Esophagus mucosa (tissue), 1 donor: ENCODE measurements at regions not wholly inside any gene's neighbourhood (a gene's known extent, or its start where the extent isn't known, plus 50 kb on each side); places are given as distances from the start of the nearest gene placed in this dataset.

Source experiments
- ATAC-seq: fragments of 200-7000 bp; cut with Tn5 transposase; one replicate; pipeline ENCODE4 v1.9.1; 2020
- donor health status: DM: yes; HTN: yes; CAD: no.

DNA sequence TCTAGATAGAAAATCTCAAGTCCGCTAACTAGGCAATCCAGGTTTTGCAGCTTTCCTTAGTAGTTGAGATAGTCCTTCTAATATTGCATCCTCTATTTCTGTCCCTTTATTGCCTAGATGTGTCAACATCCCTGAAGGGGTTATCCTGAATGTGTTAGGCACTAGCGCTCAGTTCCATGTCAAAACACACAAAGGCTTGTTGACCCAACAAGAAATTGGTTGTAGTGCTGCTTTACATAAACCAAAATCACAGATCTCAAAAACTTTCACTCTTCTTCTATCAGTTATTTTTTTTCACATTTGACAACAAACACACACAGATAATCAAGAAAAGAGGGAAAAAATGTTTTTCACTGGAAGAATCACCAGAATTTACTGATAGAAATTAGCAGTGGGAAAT lies 51.4 kb upstream of the SOX2 start:
- ATAC-seq = no peak

GRCh38 chr3:181637456-181637855 lies 74.3 kb upstream of the SOX2 start:
- no peak for ATAC-seq

GRCh38 chr3:181637056-181637455 lies 74.7 kb upstream of the SOX2 start:
- no peak for ATAC-seq

GRCh38 chr3:181635141-181635540 lies 76.6 kb upstream of the SOX2 start:
- no peak for ATAC-seq

- ATAC-seq = no peak
These were observed 78.2 kb upstream of the SOX2 start for GRCh38 chr3:181633556-181633955.

- ATAC-seq = no peak
These were observed 79.8 kb upstream of the SOX2 start for GRCh38 chr3:181631901-181632300.

- no peak for ATAC-seq
These were observed 80.9 kb upstream of the SOX2 start for GRCh38 chr3:181630853-181631252.

GRCh38 chr3:181629711-181630110 lies 82.0 kb upstream of the SOX2 start:
- no peak for ATAC-seq

GRCh38 chr3:181629029-181629428 lies 82.7 kb upstream of the SOX2 start:
- ATAC-seq = peak; percentile 97

DNA sequence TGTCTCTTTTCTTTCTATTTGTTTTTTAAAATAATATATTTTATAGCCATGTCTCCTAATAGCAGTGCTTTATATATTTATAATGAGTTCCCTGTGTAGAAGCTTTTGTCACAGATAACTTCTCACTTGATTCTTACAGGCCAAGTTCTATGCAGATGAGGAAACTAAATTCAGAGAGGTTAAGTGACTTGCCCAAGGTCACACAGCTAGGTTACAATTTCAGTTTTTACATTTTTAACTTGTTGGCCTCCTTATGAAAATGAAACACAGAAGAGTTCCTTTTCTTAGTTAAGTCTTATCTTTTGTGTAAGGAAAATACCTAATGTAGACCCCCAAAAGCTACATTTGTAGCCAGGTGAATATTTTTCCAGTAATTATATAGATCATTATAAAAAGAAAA lies 83.3 kb upstream of the SOX2 start:
- ATAC-seq = no peak

DNA sequence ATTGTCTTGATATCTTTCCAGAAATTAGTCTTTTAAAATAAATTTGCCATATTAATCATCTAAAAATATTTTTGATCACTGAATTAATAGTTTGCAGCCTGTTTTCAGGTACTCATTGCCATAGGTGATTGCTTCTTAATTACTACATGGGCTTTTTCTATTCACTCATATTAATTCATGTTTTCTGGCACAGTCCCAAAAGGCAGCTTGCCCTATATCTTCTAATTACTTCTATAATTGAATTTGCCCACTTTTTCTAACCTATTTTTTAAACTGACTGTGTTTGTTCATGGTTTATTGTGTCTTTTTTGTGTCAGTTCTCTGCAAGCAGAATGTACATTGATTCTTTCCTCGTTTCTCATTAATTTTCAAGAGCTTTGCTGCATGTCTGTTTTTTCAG lies 85.7 kb upstream of the SOX2 start:
- ATAC-seq = no peak

DNA sequence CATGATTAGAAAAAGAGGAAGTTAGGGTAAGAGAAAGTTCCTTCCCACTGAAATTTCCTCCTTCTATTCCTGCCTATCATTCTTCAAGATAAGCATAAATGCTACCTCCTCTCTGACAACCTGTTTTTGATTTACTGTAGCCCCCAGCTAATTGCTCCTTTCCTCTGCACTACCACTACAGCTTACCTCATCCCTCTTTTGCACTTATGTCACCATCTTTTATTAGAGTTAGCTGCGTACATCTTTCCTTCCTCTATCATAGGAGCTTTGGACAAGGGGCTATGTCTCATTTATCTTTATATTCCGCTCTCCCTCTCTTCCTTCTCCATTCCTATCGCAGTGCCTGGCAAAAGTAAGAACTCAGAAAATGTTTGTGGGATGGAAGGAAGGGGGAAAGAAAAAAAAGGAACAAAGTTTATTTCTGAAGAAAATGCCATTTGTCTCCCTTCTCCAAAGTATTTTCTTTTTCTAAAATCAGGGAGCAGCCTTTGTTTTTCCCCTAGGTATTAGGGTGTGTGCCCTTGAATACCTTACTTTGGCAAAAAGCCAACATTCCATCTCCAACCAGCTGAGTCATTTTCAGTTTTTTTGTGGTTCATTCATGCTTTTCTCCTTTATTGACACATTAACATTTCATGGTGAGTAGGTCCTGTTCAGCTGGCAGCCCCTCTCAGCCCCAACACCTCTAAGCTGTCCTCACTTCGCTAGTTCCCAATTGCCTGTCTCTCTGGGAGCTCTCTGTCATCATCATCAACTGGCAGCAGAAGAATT lies 87.6 kb upstream of the SOX2 start:
- no peak for ATAC-seq

GRCh38 chr3:181622365-181622764 lies 89.4 kb upstream of the SOX2 start:
- ATAC-seq = no peak

DNA sequence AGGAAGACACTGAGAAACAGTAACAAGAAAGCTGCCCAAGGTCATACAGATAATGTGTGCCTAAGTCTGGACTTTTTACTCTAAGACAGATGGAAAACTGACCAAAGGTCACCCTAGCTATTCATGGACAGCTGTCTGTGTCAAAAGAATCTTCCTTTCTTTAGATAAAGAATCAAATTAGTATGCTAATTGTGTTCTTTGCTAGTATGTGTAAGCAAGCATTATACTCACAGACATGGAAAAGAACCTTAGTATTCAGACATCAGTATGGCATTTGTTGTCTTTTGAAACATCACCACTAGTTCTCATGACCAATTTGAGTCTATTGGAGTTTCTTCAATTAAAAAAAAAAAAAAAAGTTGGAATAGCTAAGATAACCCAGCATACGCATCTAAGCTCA lies 91.8 kb upstream of the SOX2 start:
- no peak for ATAC-seq

- no peak for ATAC-seq
These were observed 93.5 kb upstream of the SOX2 start for GRCh38 chr3:181618260-181618659.

- no peak for ATAC-seq
These were observed 95.3 kb upstream of the SOX2 start for GRCh38 chr3:181616088-181617070.

- ATAC-seq = no peak
These were observed 96.1 kb upstream of the SOX2 start for GRCh38 chr3:181615666-181616065.

DNA sequence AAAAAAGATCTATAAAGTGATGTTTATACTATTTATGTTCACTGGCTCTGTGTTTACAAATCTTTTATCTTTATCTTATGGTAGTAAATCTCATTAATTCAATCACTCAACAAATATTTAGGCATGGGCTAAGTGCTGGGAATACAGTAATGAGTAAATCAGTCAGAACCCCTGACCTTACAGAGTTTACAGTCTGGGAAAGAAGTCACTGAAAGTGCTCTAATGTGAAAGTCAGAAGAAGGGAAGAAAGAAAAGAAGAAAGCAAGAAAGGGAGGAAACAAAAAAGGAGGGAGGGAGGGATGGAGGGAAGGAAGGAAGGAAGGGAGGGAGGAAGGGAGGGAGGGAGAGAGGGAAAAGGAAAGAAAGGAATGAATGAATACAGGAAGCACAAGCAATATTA lies 96.8 kb upstream of the SOX2 start:
- no peak for ATAC-seq

- ATAC-seq = no peak
These were observed 97.9 kb upstream of the SOX2 start for GRCh38 chr3:181613813-181614212.

- ATAC-seq = no peak
These were observed 98.5 kb upstream of the SOX2 start for GRCh38 chr3:181613191-181613590.

DNA sequence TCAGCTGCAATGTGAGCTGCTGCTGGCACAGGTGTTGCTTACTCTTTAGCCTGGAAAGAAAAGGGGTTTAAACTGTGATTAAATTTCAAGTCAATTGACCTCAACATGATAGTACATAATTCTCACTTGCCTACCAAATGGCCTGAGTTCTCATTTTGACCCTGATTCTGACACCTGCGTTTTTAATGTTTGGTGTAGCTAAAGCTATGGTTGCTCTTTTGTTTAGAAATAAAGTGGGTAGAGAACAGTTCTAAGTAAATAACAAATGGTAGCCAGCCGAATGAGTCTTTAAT lies 100.8 kb upstream of the SOX2 start:
- ATAC-seq = no peak

GRCh38 chr3:181610083-181610972 lies 101.4 kb upstream of the SOX2 start:
- ATAC-seq = no peak
